ENCODE measurements at regions not wholly inside any gene's neighbourhood (a gene's known extent, or its start where the extent isn't known, plus 50 kb on each side); places are given as distances from the start of the nearest gene placed in this dataset.
"Not testable (repeated sequence)": the region's sequence is repeated elsewhere in the genome, so short reads cannot be mapped to it uniquely, and the experiment has no call there.

GRCh38 chr9:99486684-99487083 is 264.6 kb downstream of the SEC61B start:
- DNase-seq = no peak

DNA sequence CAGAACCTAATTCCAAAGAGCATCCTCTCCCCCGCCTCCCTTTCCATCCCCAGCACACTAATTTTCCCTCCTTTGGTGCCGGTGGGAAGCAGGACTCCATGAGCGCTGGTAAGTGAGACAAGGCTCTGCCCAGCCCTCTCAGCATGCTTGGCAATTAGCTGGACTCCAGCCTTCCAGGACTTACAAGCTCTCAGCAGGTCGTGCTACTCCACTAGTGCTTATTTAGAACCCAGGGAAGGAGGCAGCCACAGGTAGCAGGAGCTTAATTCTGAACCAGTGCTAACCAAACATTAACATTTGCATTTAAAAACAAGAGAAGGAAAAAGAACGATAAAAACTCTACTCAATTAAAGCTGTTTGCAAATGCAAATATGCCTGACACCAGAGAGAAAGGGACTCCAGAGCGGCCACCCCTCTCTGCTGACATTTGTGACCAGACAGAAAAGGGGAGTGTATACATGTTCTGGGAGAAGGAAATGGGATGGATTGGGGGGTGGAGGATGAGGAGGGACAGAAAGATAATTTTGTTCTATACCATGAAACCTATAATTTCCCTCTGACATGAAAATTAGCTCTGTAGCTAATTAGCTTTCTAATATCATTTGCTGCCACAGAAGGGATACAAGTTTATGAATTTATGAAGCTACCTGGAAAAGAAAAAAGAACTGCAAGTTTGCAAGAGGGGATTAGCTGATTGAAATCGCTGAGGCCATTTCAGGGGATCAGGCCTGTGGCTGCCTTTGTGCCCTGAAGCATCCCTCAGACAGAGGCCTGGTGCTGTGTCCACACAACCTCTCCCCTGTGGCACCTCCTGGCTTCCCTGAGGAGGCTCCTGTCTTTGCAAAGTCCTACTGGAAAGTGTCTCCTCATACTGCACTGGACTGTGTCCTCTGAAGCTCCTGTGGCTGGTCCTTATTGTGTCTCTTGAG is 266.3 kb downstream of the SEC61B start:
- no peak for DNase-seq

- no peak for DNase-seq
Observed at GRCh38 chr9:99489060-99489413, 267.0 kb downstream of the SEC61B start.

GRCh38 chr9:99490729-99491128 is 268.6 kb downstream of the SEC61B start:
- no peak for DNase-seq

- peak; percentile 31 for DNase-seq
Observed at GRCh38 chr9:99491408-99492158, 269.5 kb downstream of the SEC61B start.

DNA sequence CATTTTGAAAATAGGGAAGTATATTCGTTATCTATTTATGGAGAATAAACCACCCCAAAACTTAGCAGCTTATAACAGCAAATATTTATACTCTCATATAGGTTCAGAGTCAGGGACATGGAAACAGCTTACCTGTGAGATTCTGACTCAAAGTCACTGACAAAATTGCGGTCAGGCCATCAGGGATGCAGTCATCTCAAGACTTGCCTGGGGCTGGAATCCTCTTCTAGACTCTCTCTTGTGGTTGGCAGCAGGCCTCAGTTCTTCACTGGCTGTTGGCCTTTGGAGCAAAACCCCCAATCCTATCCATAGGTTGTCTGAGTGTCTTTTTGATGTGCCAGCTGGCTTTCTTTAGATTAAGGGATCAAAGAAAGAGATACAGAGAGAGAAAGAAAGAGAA is 275.6 kb downstream of the SEC61B start:
- DNase-seq = no peak

DNA sequence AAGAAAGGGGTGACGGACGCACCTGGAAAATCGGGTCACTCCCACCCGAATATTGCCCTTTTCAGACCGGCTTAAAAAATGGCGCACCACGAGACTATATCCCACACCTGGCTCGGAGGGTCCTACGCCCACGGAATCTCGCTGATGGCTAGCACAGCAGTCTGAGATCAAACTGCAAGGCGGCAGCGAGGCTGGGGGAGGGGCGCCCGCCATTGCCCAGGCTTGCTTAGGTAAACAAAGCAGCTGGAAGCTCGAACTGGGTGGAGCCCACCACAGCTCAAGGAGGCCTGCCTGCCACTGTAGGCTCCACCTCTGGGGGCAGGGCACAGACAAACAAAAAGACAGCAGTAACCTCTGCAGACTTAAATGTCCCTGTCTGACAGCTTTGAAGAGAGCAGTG is 276.9 kb downstream of the SEC61B start:
- DNase-seq = not testable (repeated sequence)

GRCh38 chr9:99505936-99506335 is 283.9 kb downstream of the SEC61B start:
- DNase-seq = no peak

DNA sequence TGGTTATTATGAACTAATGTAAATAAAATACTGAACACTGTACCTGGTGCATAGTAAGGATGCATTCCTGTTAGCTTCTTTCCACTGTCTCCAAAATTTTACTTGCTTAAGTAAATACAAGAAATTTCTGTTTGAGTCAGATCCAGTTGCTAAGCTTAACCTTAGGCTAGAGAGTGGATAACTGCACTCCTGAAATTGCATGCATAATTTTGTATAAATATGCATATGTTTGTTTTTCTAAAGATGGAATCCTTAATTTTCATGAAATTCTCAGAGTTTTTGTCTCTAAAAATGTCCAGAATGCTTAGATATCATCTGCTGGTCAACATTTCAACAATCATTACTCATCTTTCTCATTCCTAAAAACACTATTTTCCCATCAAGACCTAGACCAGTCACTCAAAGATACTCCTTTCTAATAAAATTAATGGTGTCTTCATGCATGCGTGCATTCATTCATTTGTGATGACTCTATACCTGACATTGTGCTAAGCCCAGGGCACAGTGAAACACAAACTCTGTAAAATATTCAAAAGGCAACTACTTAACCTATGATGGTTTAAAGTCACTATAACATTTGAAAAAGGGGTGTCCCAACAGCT is 284.8 kb downstream of the SEC61B start:
- DNase-seq = no peak

DNA sequence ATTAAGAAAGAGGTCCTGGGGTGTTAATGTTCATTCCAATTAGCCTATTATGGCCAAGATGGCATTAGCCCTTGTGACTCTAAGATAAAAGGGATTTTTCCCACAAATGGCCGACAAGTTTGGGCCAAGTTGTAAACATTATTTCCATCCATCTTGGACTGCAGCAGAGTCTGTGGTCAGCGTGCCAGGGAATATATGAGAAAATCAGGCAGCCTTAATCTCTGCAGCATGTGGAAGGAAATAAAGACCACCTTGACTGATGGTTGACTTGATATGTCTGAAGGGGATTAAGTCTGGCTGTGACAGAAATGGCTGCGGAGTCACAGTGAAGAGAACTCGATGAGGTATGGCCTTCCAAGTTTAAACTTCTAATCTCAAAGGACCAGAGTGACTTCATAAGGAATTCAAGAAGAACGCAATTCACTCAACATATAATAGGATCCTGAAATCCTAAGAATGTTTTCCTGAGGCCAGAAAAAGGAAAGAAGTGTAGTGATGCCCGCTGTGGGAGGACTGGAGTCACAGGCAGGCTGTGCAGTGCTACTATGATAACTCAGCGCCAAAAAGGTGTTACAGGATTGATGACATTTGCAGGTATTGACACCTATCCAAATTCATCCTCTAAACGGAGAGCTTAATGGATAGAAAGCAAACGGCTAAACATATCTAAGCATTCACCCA is 287.1 kb downstream of the SEC61B start:
- no peak for DNase-seq

- no peak for DNase-seq
Observed at GRCh38 chr9:99509900-99510535, 287.9 kb downstream of the SEC61B start.

DNA sequence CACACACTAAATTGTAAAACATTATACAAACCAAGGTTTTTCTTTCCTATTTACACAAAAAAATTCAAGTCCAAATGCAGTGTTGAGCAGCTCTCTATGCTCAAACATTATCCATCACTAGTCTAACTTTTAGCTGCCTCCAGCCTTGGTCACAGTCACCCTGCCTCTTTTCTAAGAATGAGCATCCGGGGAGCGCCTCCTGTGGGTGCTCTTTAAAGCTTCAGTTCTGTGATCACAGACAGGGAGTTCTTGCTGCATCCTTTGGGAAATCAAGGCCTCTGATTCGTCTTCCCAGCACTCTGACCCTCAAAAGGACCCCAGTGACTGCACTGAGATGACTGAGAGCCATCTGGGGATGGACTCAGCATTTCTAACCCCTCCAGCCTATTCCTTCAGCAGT is 289.6 kb downstream of the SEC61B start:
- DNase-seq = no peak

DNA sequence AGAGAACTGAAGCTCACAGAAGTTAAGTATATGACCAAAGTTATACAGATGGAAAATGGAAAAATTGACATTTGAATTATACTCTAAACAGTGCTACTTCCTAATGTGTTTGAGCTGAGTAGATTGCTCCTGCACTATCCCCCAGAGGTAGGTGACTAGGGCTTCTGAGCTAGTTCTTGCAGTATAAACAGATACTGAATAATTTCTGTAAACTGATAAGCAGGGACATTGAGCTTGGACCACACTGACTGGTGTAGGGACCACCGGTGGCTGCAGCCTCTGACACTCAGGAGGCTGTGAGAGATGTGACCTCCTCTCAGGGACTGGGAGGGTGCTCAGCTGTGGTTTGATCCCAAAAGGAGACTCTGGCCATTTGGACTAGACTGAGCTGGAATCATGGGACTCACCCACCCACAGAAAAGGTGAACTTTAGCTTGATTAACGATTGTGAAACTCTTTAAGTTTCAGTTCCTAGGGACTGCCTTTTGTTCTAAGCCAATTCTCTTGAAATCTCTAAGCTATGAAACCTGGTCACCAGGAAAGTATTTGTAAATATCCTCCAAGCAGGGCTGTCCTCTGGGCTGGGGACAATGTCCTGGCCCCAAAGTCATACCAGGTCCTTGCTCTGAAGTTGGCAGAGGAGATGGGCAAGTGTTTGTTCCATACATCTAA is 291.5 kb downstream of the SEC61B start:
- DNase-seq = no peak

DNA sequence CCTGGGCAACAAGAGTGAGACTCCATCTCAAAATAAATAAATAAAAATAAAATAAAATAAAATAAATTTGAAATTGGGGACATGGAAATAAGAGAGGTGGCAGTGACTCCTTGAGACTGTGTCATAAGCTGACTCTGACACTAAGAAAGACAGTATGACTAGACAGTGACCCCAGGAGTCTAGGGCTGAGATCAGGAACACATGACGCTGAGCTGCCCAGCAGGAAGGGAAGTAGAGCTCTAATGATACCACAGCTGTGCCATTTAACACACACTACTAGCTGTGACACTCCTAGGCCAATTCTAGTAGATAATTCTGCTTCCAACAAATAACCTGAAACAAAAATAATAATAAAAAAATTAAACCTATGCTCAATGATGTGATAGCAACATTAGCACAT is 293.0 kb downstream of the SEC61B start:
- DNase-seq = no peak

DNA sequence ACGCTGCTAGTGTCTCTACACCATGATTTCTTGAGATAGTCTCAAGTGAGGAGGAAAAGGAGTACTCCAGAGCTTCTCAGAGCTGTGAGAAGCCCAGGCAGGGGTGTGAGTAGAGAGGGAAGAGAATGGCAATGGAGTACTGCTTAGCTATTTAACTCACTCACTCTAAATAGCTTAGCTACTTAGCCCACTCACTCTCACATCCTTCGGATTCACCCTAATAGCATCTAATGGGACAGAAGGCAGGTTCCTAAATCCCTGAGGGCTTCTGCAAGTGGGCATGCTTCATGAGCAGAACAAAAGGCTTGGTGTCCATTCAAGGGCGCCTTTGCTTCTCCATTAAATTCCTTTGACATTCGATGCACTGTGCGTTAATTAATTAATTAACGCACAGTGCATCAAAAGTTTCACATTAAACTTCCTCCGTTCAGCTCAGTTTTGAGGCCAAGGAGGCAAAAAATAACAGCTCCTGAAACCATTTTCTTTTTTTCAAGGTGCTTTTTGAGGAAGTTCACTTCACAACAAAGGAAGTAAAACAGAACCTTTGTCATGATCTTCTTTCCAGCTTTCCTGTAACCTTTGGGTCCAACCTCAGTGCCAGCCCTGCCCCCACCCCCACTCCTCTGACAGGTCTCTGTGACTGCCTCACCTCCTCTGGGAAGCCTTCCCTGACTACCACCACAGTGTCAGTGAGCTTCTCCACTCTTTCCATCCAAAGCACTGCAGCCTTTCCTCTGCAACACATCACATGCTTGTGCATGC is 294.0 kb downstream of the SEC61B start:
- no peak for DNase-seq

- no peak for DNase-seq
Observed at GRCh38 chr9:99516657-99517049, 294.6 kb downstream of the SEC61B start.

DNA sequence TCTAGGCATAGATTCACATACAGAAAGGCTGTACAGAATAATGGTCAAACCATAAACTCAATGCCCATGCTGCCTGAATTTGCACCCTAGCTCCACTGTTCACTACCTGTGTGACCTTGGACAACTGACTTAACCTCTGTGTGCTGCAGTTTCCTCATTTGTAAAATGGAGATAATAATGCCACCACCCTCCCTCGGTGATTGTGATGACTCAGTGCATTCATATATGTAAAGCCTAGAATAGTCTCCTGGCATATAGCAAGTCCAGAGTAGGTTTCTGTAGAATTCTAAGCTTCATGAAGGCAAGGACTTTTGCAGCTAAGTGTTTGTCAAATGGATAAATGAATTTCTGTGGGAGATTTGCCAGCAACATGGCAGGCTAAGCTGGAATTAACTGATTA is 297.8 kb upstream of the NR4A3 start:
- no peak for DNase-seq

DNA sequence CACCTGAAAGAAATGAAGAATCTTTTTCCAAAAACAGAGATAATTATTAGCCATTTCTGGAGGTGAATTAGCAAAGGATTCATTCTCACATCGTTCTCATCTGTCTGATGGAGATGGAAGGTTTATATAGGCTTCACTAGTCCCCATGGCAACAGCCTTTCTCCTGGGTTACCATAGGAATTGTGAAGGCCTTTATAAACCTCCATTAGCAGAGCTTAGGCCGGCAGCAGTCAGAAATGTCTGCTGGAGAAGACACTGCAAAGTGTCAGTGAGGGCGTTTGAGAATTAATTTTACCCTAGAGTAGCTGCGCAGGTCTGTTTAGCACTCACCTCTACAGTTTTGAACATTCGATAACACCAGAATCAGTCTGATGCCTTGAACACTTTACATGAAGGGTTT is 290.4 kb upstream of the NR4A3 start:
- DNase-seq = no peak

DNA sequence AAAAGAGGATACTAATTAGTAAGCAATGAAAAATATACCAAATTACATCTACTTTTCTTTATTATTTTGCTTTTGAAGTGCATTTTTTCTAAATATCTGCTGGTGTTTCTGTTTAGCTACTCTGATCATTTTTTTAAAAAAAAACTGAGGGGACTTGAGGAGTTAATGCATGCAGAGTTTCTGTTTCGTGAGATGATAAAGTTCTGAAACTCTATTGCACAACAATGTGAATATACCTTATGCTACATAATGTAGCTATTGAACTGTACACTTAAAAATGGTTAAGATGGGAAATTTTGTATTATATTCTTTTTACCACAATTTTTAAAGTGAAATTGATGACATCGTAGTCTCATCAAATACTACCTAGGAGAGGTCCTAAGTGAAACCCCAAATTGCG is 288.3 kb upstream of the NR4A3 start:
- no peak for DNase-seq

DNA sequence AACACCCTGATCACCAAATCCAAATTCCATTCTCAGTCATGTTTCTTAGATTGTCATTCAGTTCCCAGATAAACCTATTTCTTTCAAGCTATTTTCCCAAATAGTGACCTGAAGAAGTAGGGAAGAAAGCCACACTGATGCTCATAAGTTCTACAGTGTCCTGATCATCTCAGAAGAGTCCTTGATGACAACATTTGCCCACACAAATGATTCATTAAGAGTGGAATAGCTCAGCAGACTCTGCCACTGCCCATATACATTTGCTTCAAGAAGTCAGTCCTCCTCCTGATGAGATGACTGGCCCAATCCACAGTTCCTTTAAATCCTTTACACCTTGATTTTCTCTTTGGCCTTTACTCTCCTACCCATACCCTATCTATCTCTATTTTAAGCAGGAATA is 283.7 kb upstream of the NR4A3 start:
- no peak for DNase-seq

DNA sequence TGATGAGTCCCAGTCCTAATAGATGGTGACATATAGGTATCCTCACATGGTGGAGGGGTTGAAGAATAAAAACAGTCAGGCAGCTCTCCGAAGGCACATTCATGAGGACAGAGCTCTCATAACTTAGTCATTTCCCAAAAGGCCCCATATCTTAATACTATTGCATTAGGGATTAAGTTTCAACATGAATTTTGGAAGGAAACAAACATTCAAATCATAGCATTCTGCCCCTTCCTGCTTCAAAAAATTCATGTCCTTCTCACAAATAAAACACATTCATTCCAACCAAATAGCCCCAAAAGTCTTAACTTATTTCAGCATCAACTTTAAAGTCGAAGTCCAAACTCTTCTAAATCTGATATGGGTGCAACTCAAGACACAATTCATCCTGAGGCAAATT is 277.2 kb upstream of the NR4A3 start:
- no peak for DNase-seq
